KMS-11 (cell line): ENCODE measurements at regions not wholly inside any gene's neighbourhood (a gene's known extent, or its start where the extent isn't known, plus 50 kb on each side); places are given as distances from the start of the nearest gene placed in this dataset.

Experiments
- H2AFZ ChIP-seq: fragments of 200-600 bp; sonication (generic); 2 replicates; pipeline ENCODE4 v1.6.1; 2016; ENCODE audit warnings: antibody characterized with exemption, mixed run types, low read depth
- H3K27ac ChIP-seq: fragments of 200-600 bp; sonication (generic); 2 replicates; pipeline ENCODE4 v1.6.1; 2016; ENCODE audit warnings: mild to moderate bottlenecking, mixed run types
- H3K27me3 ChIP-seq: fragments of 200-600 bp; sonication (generic); 2 replicates; pipeline ENCODE4 v1.6.1; 2017; ENCODE audit warnings: mild to moderate bottlenecking, low read depth, mixed run types, moderate library complexity; ENCODE audit not compliant: insufficient read depth
- H3K36me3 ChIP-seq: fragments of 200-600 bp; sonication (generic); 2 replicates; pipeline ENCODE4 v1.6.1; 2017; ENCODE audit warnings: mild to moderate bottlenecking, mixed run types; ENCODE audit not compliant: insufficient read depth
- H3K4me1 ChIP-seq: fragments of 200-600 bp; sonication (generic); 2 replicates; pipeline ENCODE4 v1.6.1; 2016; ENCODE audit warnings: mild to moderate bottlenecking, low read depth, mixed run types; ENCODE audit not compliant: poor library complexity, severe bottlenecking
- H3K4me2 ChIP-seq: fragments of 200-600 bp; sonication (generic); 2 replicates; pipeline ENCODE4 v1.7.0; 2016; ENCODE audit warnings: mild to moderate bottlenecking, mixed run types
- H3K4me3 ChIP-seq: fragments of 200-600 bp; sonication (generic); IDR thresholded peaks from 2 replicates; pipeline ENCODE4 v1.6.1; 2017; ENCODE audit warnings: low read depth, low read length, mixed read lengths; ENCODE audit not compliant: insufficient read depth
- H3K79me2 ChIP-seq: fragments of 200-600 bp; sonication (generic); 2 replicates; pipeline ENCODE4 v1.6.1; 2016; ENCODE audit warnings: low read depth, mixed run types; ENCODE audit not compliant: insufficient read depth
- H3K9ac ChIP-seq: fragments of 200-600 bp; sonication (generic); 2 replicates; pipeline ENCODE4 v1.6.1; 2016; ENCODE audit warnings: mild to moderate bottlenecking, mixed run types
- H4K20me1 ChIP-seq: fragments of 200-600 bp; sonication (generic); 2 replicates; pipeline ENCODE4 v1.6.1; 2016; ENCODE audit warnings: mild to moderate bottlenecking, mixed run types; ENCODE audit not compliant: insufficient read depth
- TF ChIP-seq, protein P1 (sequence below): fragments of 200-600 bp; sonication (generic); conservative IDR thresholded peaks from 2 replicates; pipeline ENCODE4 v1.6.1; 2017; ENCODE audit warnings: low read depth, mild to moderate bottlenecking, antibody characterized with exemption, low read length, moderate library complexity, mixed read lengths

GRCh38 chr6:113142671-113143174, 714.4 kb upstream of the MARCKS start:
- Histone ChIP-seq H3K27me3 (no peaks in the 10 kb centered on the region), H3K4me2 (no peak overlapping the region), H3K4me3 (no peak overlapping the region), H3K79me2 (no peaks in the 10 kb centered on the region), H3K27ac (no peak overlapping the region), H2AFZ (no peak overlapping the region), H3K9ac (no peak overlapping the region), H3K36me3 (no peaks in the 10 kb centered on the region), H3K4me1 (no peaks in the 10 kb centered on the region), H4K20me1 (no peaks in the 10 kb centered on the region)
- TF ChIP-seq, protein P1, sequence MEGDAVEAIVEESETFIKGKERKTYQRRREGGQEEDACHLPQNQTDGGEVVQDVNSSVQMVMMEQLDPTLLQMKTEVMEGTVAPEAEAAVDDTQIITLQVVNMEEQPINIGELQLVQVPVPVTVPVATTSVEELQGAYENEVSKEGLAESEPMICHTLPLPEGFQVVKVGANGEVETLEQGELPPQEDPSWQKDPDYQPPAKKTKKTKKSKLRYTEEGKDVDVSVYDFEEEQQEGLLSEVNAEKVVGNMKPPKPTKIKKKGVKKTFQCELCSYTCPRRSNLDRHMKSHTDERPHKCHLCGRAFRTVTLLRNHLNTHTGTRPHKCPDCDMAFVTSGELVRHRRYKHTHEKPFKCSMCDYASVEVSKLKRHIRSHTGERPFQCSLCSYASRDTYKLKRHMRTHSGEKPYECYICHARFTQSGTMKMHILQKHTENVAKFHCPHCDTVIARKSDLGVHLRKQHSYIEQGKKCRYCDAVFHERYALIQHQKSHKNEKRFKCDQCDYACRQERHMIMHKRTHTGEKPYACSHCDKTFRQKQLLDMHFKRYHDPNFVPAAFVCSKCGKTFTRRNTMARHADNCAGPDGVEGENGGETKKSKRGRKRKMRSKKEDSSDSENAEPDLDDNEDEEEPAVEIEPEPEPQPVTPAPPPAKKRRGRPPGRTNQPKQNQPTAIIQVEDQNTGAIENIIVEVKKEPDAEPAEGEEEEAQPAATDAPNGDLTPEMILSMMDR, result no peak

GRCh38 chr6:113143206-113143605, 713.9 kb upstream of the MARCKS start:
- Histone ChIP-seq H3K36me3 (no peaks in the 10 kb centered on the region), H3K27me3 (no peaks in the 10 kb centered on the region), H2AFZ (no peak overlapping the region), H3K4me2 (no peak overlapping the region), H3K27ac (no peak overlapping the region), H3K4me3 (no peak overlapping the region), H3K9ac (no peak overlapping the region), H3K4me1 (no peaks in the 10 kb centered on the region), H3K79me2 (no peaks in the 10 kb centered on the region), H4K20me1 (no peaks in the 10 kb centered on the region)
- TF ChIP-seq, protein P1, result no peak

DNA sequence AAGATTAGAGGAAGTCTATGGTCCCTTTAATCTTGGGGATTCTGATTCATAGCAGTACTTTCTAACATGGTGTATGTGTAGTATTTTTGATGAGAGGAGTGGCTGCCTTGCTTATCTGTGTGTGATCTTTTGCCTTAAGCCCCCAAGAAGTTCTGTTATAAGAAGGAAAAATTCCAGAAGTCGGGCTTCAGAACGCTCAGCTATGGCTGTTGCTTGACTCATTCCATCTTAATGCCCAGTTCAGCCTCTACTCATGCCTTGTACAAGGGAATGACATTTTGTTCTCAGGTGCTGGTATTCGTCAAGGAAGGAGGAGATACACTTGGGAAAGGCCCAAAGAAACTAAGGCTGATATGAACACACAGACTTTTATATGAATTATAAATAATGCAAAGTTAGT, 713.0 kb upstream of the MARCKS start:
- no peak overlapping the region for H3K27ac ChIP-seq
- TF ChIP-seq, protein P1, result no peak
- no peaks in the 10 kb centered on the region for H3K79me2 ChIP-seq
- H3K4me2 ChIP-seq, result no peak overlapping the region
- H3K36me3 ChIP-seq, result no peaks in the 10 kb centered on the region
- H3K4me3 ChIP-seq, result no peak overlapping the region
- H4K20me1 ChIP-seq, result no peaks in the 10 kb centered on the region
- no peak overlapping the region for H3K9ac ChIP-seq
- H3K27me3 ChIP-seq, result no peaks in the 10 kb centered on the region
- H3K4me1 ChIP-seq, result no peaks in the 10 kb centered on the region
- H2AFZ ChIP-seq, result no peak overlapping the region

DNA sequence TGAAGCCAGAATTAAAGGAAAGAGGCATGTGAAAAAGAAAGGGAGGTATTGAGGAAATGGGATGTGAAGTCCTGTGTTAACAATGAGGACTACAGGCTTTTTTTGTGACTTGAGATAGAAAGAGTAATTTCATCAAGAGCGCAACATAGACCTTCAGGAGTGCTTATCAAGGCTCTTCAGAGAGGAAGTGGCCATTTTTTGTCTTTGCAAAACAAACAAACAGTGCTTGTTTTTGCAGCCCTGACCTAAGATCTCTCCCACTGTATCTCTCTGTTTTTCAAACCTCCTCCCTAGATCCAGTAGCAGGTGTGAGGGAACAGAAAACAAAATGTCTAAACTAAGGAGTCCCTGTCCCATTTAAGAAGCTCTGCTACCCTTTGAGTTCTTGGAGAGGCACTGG, 710.3 kb upstream of the MARCKS start:
- Histone ChIP-seq H3K4me2 (no peak overlapping the region), H4K20me1 (no peaks in the 10 kb centered on the region), H3K4me3 (no peak overlapping the region), H3K79me2 (no peaks in the 10 kb centered on the region), H3K9ac (no peak overlapping the region), H2AFZ (no peak overlapping the region), H3K27me3 (no peaks in the 10 kb centered on the region), H3K4me1 (no peaks in the 10 kb centered on the region), H3K27ac (no peak overlapping the region), H3K36me3 (no peaks in the 10 kb centered on the region)
- TF ChIP-seq, protein P1, result no peak
